Adrenal gland (tissue), 9 donors: ENCODE measurements at regions not wholly inside any gene's neighbourhood (a gene's known extent, or its start where the extent isn't known, plus 50 kb on each side); places are given as distances from the start of the nearest gene placed in this dataset.
"Not testable (repeated sequence)": the region's sequence is repeated elsewhere in the genome, so short reads cannot be mapped to it uniquely, and the experiment has no call there.

ENCODE experiments used
- DNase-seq, 7 donors: peaks; one replicate each; pipeline ENCODE4 v3.0.0-alpha.2; 2019 to 2020
- H3K27ac ChIP-seq, 5 donors: fragments of 200-600 bp; sonication (generic) in 4 of 5; 1 replicate in 3 of 5; 2 replicates in 2 of 5; pipeline versions ENCODE4 v1.5.1 to v1.8.0; 2016 to 2020; ENCODE audit warnings: mild to moderate bottlenecking in 1 of 5
- H3K27me3 ChIP-seq: fragments of 200-600 bp; 2 replicates; pipeline ENCODE4 v1.8.0; 2021
- H3K36me3 ChIP-seq, 2 donors: fragments of 200-600 bp; replicated peaks in 1 of 2; 1 replicate in 1 of 2; 2 replicates in 1 of 2; pipeline versions ENCODE4 v1.5.1 to v1.8.0; 2018 to 2022
- H3K4me1 ChIP-seq, 2 donors: fragments of 200-600 bp; replicated peaks in 1 of 2; 1 replicate in 1 of 2; 2 replicates in 1 of 2; pipeline versions ENCODE4 v1.5.1 to v1.8.0; 2018 to 2021
- H3K4me3 ChIP-seq, 4 donors: fragments of 200-600 bp; sonication (generic) in 3 of 4; one replicate each; pipeline ENCODE4 v1.5.1; 2016 to 2018
- H3K9me3 ChIP-seq, 3 donors: fragments of 200-600 bp; sonication (generic) in 1 of 3; replicated peaks in 1 of 3; 1 replicate in 2 of 3; 2 replicates in 1 of 3; pipeline versions ENCODE4 v1.5.1 to v1.8.0; 2016 to 2021
- CTCF ChIP-seq, 6 experiments: fragments of 450-650 bp in 4 of 6; fragments of 200-600 bp in 2 of 6; sonication (generic) in 1 of 6; IDR thresholded peaks; 1 replicate in 5 of 6; 2 replicates in 1 of 6; pipeline versions ENCODE4 v1.5.1 to v1.8.0; 2016 to 2021; ENCODE audit warnings: antibody characterized with exemption in 6 of 6, mild to moderate bottlenecking in 2 of 6, moderate library complexity in 1 of 6
- POLR2A ChIP-seq, 2 donors: fragments of 450-650 bp; IDR thresholded peaks; one replicate each; pipeline ENCODE4 v1.6.1; 2017; ENCODE audit warnings: antibody characterized with exemption in 2 of 2, mild to moderate bottlenecking in 2 of 2, moderate library complexity in 1 of 2
- WGBS, 4 donors: extraction: QIAGEN DNeasy Blood & Tissue Kit in 2 of 4; methylation state at CpG; one replicate each; pipeline versions ENCODE4 v1.1.5 to v1.1.7; 2013 to 2017; 5-methylcytosine and 5-hydroxymethylcytosine counted together
- intact Hi-C, 2 donors: fragments of 100-400 bp; cut with DNase I; formaldehyde crosslinking; loops; one replicate each; pipeline versions ENCODE4 v1.14.1 to v1.15.0; 2022 to 2023
- donor health status: healthy with polysubstance abuse.
- donor health status: Bipolar disorder and iron deficiency.
- donor health status: DM: yes; HTN: yes; CAD: no.
- donor health status: DM: no; HTN: no; CAD: no.
- donor health status: DM: no; HTN: no; CAD: no.

GRCh38 chrX:78574306-78574705 lies 84.8 kb downstream of the RTL3 start:
- no peaks in the 10 kb centered on the region for H3K9me3 ChIP-seq
- H3K27me3 ChIP-seq = peaks cover 5% of the 10 kb centered on the region
- 59 to 71% (median 67%) methylated on average over 3 of the region's 3 CpGs for WGBS, 4 donors
- intact Hi-C loops = no loop called here
- H3K4me3 ChIP-seq = no peak overlapping the region
- TF ChIP-seq CTCF (IDR thresholded peaks at IDR 0.05) (no peak), POLR2A (IDR thresholded peaks at IDR 0.05) (no peak)
- H3K4me1 ChIP-seq = no peaks in the 10 kb centered on the region
- no peaks in the 10 kb centered on the region for H3K36me3 ChIP-seq
- H3K27ac ChIP-seq = no peak overlapping the region
- no peak for DNase-seq

GRCh38 chrX:78573630-78574029 lies 85.5 kb downstream of the RTL3 start:
- Histone ChIP-seq H3K27me3 (peaks cover 5% of the 10 kb centered on the region), H3K9me3 (no peaks in the 10 kb centered on the region), H3K4me3 (no peak overlapping the region), H3K36me3 (no peaks in the 10 kb centered on the region), H3K27ac (no peak overlapping the region), H3K4me1 (no peaks in the 10 kb centered on the region)
- intact Hi-C loops = no loop called here
- no peak for TF ChIP-seq CTCF (IDR thresholded peaks at IDR 0.05)
- no peak for TF ChIP-seq POLR2A (IDR thresholded peaks at IDR 0.05)
- no peak for DNase-seq
- 80 to 94% (median 86%) methylated on average over 1 to 2 of the region's 2 CpGs for WGBS, 4 donors

- H3K4me1 ChIP-seq = no peaks in the 10 kb centered on the region
- DNase-seq = no peak
- H3K4me3 ChIP-seq = no peak overlapping the region
- peaks cover 5% of the 10 kb centered on the region for H3K27me3 ChIP-seq
- no peak overlapping the region for H3K27ac ChIP-seq
- intact Hi-C loops = no loop called here
- H3K36me3 ChIP-seq = no peaks in the 10 kb centered on the region
- 58 to 75% (median 73%) methylated on average over 1 to 2 of the region's 2 CpGs for WGBS, 4 donors
- no peaks in the 10 kb centered on the region for H3K9me3 ChIP-seq
- TF ChIP-seq POLR2A (IDR thresholded peaks at IDR 0.05) (no peak), CTCF (IDR thresholded peaks at IDR 0.05) (no peak)
Measured at GRCh38 chrX:78571849-78572248, 87.3 kb downstream of the RTL3 start.

GRCh38 chrX:78555401-78555980 lies 103.6 kb downstream of the RTL3 start:
- intact Hi-C loops = no loop called here

GRCh38 chrX:78552628-78553027 lies 106.5 kb downstream of the RTL3 start:
- intact Hi-C loops, H3K27ac ChIP-seq, DNase-seq, H3K9me3 ChIP-seq, H3K4me3 ChIP-seq, H3K4me1 ChIP-seq, H3K36me3 ChIP-seq: not testable (repeated sequence)
- peaks cover 11% of the 10 kb centered on the region for H3K27me3 ChIP-seq
- 70 to 76% (median 73%) methylated on average over 1 of the region's 1 CpG for WGBS, 4 donors

More at GRCh38 chrX:78555401-78555980, 103.6 kb downstream of the RTL3 start:
- WGBS, 4 donors = 28 to 42% (median 33%) methylated on average over 3 of the region's 3 CpGs
- no peaks in the 10 kb centered on the region for H3K4me1 ChIP-seq
- TF ChIP-seq CTCF (IDR thresholded peaks at IDR 0.05) (peak; percentile 11 to 57 (median 41)), POLR2A (IDR thresholded peaks at IDR 0.05) (no peak)
- DNase-seq = no peak
- no peaks in the 10 kb centered on the region for H3K9me3 ChIP-seq
- peaks cover 9% of the 10 kb centered on the region for H3K27me3 ChIP-seq
- no peaks in the 10 kb centered on the region for H3K36me3 ChIP-seq
- no peak overlapping the region for H3K27ac ChIP-seq
- no peak overlapping the region for H3K4me3 ChIP-seq
